ENCODE measurements at regions not wholly inside any gene's neighbourhood (a gene's known extent, or its start where the extent isn't known, plus 50 kb on each side); places are given as distances from the start of the nearest gene placed in this dataset.
"Not testable (repeated sequence)": the region's sequence is repeated elsewhere in the genome, so short reads cannot be mapped to it uniquely, and the experiment has no call there.

- Histone ChIP-seq H3K79me2 (no peaks in the 10 kb centered on the region), H3K9ac (no peak overlapping the region), H2AFZ (no peak overlapping the region), H3K9me3 (ENCODE audit: control insufficient read depth, low read length) (no peaks in the 10 kb centered on the region), H3K4me3 (ENCODE audit: low read depth, low read length) (no peak overlapping the region), H3K27me3 (ENCODE audit: control insufficient read depth, insufficient read depth, low read length) (no peaks in the 10 kb centered on the region), H3K27ac (no peak overlapping the region), H3K36me3 (ENCODE audit: control insufficient read depth, insufficient read depth, low read length) (no peaks in the 10 kb centered on the region), H3K4me2 (ENCODE audit: low read length) (no peak overlapping the region), H3K4me1 (no peaks in the 10 kb centered on the region)
- TF ChIP-seq, protein P1, sequence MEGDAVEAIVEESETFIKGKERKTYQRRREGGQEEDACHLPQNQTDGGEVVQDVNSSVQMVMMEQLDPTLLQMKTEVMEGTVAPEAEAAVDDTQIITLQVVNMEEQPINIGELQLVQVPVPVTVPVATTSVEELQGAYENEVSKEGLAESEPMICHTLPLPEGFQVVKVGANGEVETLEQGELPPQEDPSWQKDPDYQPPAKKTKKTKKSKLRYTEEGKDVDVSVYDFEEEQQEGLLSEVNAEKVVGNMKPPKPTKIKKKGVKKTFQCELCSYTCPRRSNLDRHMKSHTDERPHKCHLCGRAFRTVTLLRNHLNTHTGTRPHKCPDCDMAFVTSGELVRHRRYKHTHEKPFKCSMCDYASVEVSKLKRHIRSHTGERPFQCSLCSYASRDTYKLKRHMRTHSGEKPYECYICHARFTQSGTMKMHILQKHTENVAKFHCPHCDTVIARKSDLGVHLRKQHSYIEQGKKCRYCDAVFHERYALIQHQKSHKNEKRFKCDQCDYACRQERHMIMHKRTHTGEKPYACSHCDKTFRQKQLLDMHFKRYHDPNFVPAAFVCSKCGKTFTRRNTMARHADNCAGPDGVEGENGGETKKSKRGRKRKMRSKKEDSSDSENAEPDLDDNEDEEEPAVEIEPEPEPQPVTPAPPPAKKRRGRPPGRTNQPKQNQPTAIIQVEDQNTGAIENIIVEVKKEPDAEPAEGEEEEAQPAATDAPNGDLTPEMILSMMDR (IDR thresholded peaks at IDR 0.05): no peak
Observed at GRCh38 chr16:87153326-87153725, 163.9 kb downstream of the C16orf95 start.

DNA sequence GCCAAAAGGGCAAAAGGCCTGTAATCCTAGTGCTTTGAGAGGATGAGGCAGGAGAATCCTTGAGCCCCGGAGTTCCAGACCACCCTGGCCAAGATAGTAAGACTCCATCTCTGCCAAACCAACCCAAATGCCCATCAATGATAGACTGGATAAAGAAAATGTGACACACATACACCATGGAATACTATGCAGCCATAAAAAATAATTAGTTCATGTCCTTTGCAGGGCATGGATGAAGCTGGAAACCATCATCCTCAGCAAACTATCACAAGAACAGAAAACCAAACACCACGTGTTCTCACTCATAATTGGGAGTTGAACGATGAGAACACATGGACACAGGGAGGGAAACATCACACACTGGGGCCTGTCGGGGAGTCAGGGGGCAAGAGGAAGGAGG lies 161.9 kb downstream of the C16orf95 start:
- not testable (repeated sequence) for H3K4me3 ChIP-seq (ENCODE audit: low read depth, low read length); H3K79me2 ChIP-seq; H3K4me1 ChIP-seq; H3K9me3 ChIP-seq (ENCODE audit: control insufficient read depth, low read length); H3K27me3 ChIP-seq (ENCODE audit: control insufficient read depth, insufficient read depth, low read length); H3K4me2 ChIP-seq (ENCODE audit: low read length); H2AFZ ChIP-seq; H3K9ac ChIP-seq; H3K36me3 ChIP-seq (ENCODE audit: control insufficient read depth, insufficient read depth, low read length); H3K27ac ChIP-seq

GRCh38 chr16:87156195-87156594 lies 161.0 kb downstream of the C16orf95 start:
- no peak overlapping the region for H3K9ac ChIP-seq
- no peak overlapping the region for H3K4me3 ChIP-seq (ENCODE audit: low read depth, low read length)
- H3K79me2 ChIP-seq: no peaks in the 10 kb centered on the region
- H3K27me3 ChIP-seq (ENCODE audit: control insufficient read depth, insufficient read depth, low read length): no peaks in the 10 kb centered on the region
- no peak overlapping the region for H2AFZ ChIP-seq
- TF ChIP-seq, protein P1 (IDR thresholded peaks at IDR 0.05): no peak
- no peaks in the 10 kb centered on the region for H3K4me1 ChIP-seq
- H3K27ac ChIP-seq: no peak overlapping the region
- H3K9me3 ChIP-seq (ENCODE audit: control insufficient read depth, low read length): no peaks in the 10 kb centered on the region
- no peak overlapping the region for H3K4me2 ChIP-seq (ENCODE audit: low read length)
- H3K36me3 ChIP-seq (ENCODE audit: control insufficient read depth, insufficient read depth, low read length): no peaks in the 10 kb centered on the region

- TF ChIP-seq, protein P1 (IDR thresholded peaks at IDR 0.05): no peak
- Histone ChIP-seq H3K27me3 (ENCODE audit: control insufficient read depth, insufficient read depth, low read length) (no peaks in the 10 kb centered on the region), H3K4me2 (ENCODE audit: low read length) (no peak overlapping the region), H2AFZ (no peak overlapping the region), H3K4me1 (no peaks in the 10 kb centered on the region), H3K79me2 (no peaks in the 10 kb centered on the region), H3K9me3 (ENCODE audit: control insufficient read depth, low read length) (no peaks in the 10 kb centered on the region), H3K9ac (no peak overlapping the region), H3K4me3 (ENCODE audit: low read depth, low read length) (no peak overlapping the region), H3K36me3 (ENCODE audit: control insufficient read depth, insufficient read depth, low read length) (no peaks in the 10 kb centered on the region), H3K27ac (no peak overlapping the region)
Observed at GRCh38 chr16:87160234-87160636, 157.0 kb downstream of the C16orf95 start.

GRCh38 chr16:87160701-87161337 lies 156.4 kb downstream of the C16orf95 start:
- no peak overlapping the region for H2AFZ ChIP-seq
- H3K27ac ChIP-seq: no peak overlapping the region
- no peaks in the 10 kb centered on the region for H3K79me2 ChIP-seq

DNA sequence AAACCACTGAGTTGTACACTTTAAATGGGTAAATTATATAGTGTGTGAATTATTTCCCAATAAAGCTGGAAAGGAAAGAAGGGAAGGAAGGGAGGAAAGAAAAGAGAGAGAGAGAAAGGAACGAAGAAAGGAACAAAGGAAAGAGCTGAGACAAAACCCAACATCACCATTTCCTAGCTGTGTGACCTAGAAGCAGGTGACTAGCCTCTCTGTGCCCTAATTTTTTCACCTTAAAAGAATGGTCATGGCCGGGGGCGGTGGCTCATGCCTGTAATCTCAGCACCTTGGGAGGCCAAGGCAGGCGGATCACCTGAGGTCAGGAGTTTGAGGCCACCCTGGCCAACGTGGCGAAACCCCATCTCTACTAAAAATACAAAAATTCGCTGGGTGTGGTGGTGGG lies 155.8 kb downstream of the C16orf95 start:
- not testable (repeated sequence) for H2AFZ ChIP-seq; H3K27ac ChIP-seq; H3K4me2 ChIP-seq (ENCODE audit: low read length); H3K4me1 ChIP-seq; H3K27me3 ChIP-seq (ENCODE audit: control insufficient read depth, insufficient read depth, low read length); H3K9ac ChIP-seq; H3K9me3 ChIP-seq (ENCODE audit: control insufficient read depth, low read length); H3K4me3 ChIP-seq (ENCODE audit: low read depth, low read length); H3K36me3 ChIP-seq (ENCODE audit: control insufficient read depth, insufficient read depth, low read length); H3K79me2 ChIP-seq

More at GRCh38 chr16:87160701-87161337, 156.4 kb downstream of the C16orf95 start:
- no peaks in the 10 kb centered on the region for H3K4me1 ChIP-seq
- H3K9ac ChIP-seq: no peak overlapping the region
- H3K4me3 ChIP-seq (ENCODE audit: low read depth, low read length): no peak overlapping the region
- H3K36me3 ChIP-seq (ENCODE audit: control insufficient read depth, insufficient read depth, low read length): no peaks in the 10 kb centered on the region
- H3K9me3 ChIP-seq (ENCODE audit: control insufficient read depth, low read length): no peaks in the 10 kb centered on the region
- TF ChIP-seq, protein P1 (IDR thresholded peaks at IDR 0.05): no peak
- no peaks in the 10 kb centered on the region for H3K27me3 ChIP-seq (ENCODE audit: control insufficient read depth, insufficient read depth, low read length)
- no peak overlapping the region for H3K4me2 ChIP-seq (ENCODE audit: low read length)
